DND-41 (cell line): ENCODE measurements at regions not wholly inside any gene's neighbourhood (a gene's known extent, or its start where the extent isn't known, plus 50 kb on each side); places are given as distances from the start of the nearest gene placed in this dataset.

ENCODE experiments used
- ATAC-seq: fragments of 200-7000 bp; cut with Tn5 transposase; 3 replicates; pipeline ENCODE4 v1.9.1; 2021; ENCODE audit warnings: low read depth; ENCODE audit not compliant: insufficient read depth
- DNase-seq: peaks from one replicate; pipeline ENCODE4 v3.0.0-alpha.2; 2020
- H2AFZ ChIP-seq: 2 replicates; pipeline ENCODE4 v1.6.0; 2012; ENCODE audit warnings: low read depth, low read length
- H3K27ac ChIP-seq: 2 replicates; pipeline ENCODE4 v1.5.1; 2012; ENCODE audit warnings: low read length, inconsistent platforms
- H3K27me3 ChIP-seq: fragments of 200-600 bp; sonication (generic); 2 replicates; pipeline ENCODE4 v1.6.0; 2012; ENCODE audit warnings: low read length, mild to moderate bottlenecking, inconsistent platforms; ENCODE audit not compliant: insufficient read depth, poor library complexity
- H3K36me3 ChIP-seq: 2 replicates; pipeline ENCODE4 v1.5.1; 2012; ENCODE audit warnings: low read length, inconsistent platforms; ENCODE audit not compliant: insufficient read depth
- H3K4me1 ChIP-seq: 2 replicates; pipeline ENCODE4 v1.5.1; 2012; ENCODE audit warnings: mild to moderate bottlenecking, low read length; ENCODE audit not compliant: insufficient read depth
- H3K4me2 ChIP-seq: 2 replicates; pipeline ENCODE4 v1.6.0; 2012; ENCODE audit warnings: mild to moderate bottlenecking, moderate library complexity, low read length, inconsistent platforms; ENCODE audit not compliant: insufficient read depth
- H3K4me3 ChIP-seq, 2 experiments: fragments of 200-600 bp in 1 of 2; shearing (Covaris generic) in 1 of 2; 2 replicates each; pipeline ENCODE4 v1.5.1; 2012 to 2016; ENCODE audit warnings: inconsistent platforms in 2 of 2, low read length in 2 of 2, mild to moderate bottlenecking in 2 of 2, low read depth in 1 of 2, moderate library complexity in 1 of 2
- H3K79me2 ChIP-seq: 2 replicates; pipeline ENCODE4 v1.6.0; 2012; ENCODE audit warnings: low read length, inconsistent platforms; ENCODE audit not compliant: insufficient read depth
- H3K9ac ChIP-seq: 2 replicates; pipeline ENCODE4 v1.6.0; 2012; ENCODE audit warnings: low read depth, mild to moderate bottlenecking, inconsistent platforms, low read length, moderate library complexity
- H3K9me3 ChIP-seq: 2 replicates; pipeline ENCODE4 v1.5.1; 2012; ENCODE audit warnings: low read length, moderate library complexity, mild to moderate bottlenecking, inconsistent platforms; ENCODE audit not compliant: insufficient read depth, severe bottlenecking
- H4K20me1 ChIP-seq: 2 replicates; pipeline ENCODE4 v1.6.0; 2012; ENCODE audit warnings: low read length; ENCODE audit not compliant: insufficient read depth
- CTCF ChIP-seq: IDR thresholded peaks from 2 replicates; pipeline ENCODE4 v1.5.1; 2012; ENCODE audit warnings: borderline replicate concordance, low read length, moderate library complexity, mild to moderate bottlenecking; ENCODE audit not compliant: poor library complexity, severe bottlenecking; ENCODE audit errors: extremely low read depth
- EZH2 ChIP-seq: IDR thresholded peaks from 3 replicates; pipeline ENCODE4 v1.6.1; 2012; ENCODE audit warnings: borderline replicate concordance, low read depth, mild to moderate bottlenecking, moderate library complexity, low read length, inconsistent platforms; ENCODE audit not compliant: severe bottlenecking

GRCh38 chrX:13200398-13200797 is 119.5 kb downstream of the ATXN3L start:
- H3K9ac ChIP-seq, result no peak overlapping the region
- no peaks in the 10 kb centered on the region for H3K27me3 ChIP-seq
- peaks cover 10% of the 10 kb centered on the region for H3K4me1 ChIP-seq
- no peak overlapping the region for H3K27ac ChIP-seq
- H3K79me2 ChIP-seq, result no peaks in the 10 kb centered on the region
- DNase-seq (no peak), ATAC-seq (no peak)
- no peaks in the 10 kb centered on the region for H3K36me3 ChIP-seq
- H4K20me1 ChIP-seq, result no peaks in the 10 kb centered on the region
- H3K9me3 ChIP-seq, result no peaks in the 10 kb centered on the region
- H2AFZ ChIP-seq, result no peak overlapping the region
- TF ChIP-seq CTCF (no peak), EZH2 (no peak)
- H3K4me3 ChIP-seq, result no peak overlapping the region
- no peak overlapping the region for H3K4me2 ChIP-seq

GRCh38 chrX:13198762-13199064 is 121.1 kb downstream of the ATXN3L start:
- no peak overlapping the region for H3K27ac ChIP-seq
- no peak for ATAC-seq
- no peak overlapping the region for H3K4me2 ChIP-seq
- DNase-seq, result no peak
- TF ChIP-seq CTCF, result no peak
- TF ChIP-seq EZH2, result no peak
- no peak overlapping the region for H3K4me3 ChIP-seq
- H3K36me3 ChIP-seq, result no peaks in the 10 kb centered on the region
- no peak overlapping the region for H3K9ac ChIP-seq
- no peaks in the 10 kb centered on the region for H3K79me2 ChIP-seq
- no peaks in the 10 kb centered on the region for H3K9me3 ChIP-seq
- H2AFZ ChIP-seq, result no peak overlapping the region
- no peaks in the 10 kb centered on the region for H4K20me1 ChIP-seq
- no peaks in the 10 kb centered on the region for H3K27me3 ChIP-seq
- peaks cover 24% of the 10 kb centered on the region for H3K4me1 ChIP-seq

- Histone ChIP-seq H3K4me3 (no peak overlapping the region), H3K27me3 (no peaks in the 10 kb centered on the region)
Observed at GRCh38 chrX:13198056-13198761, 121.6 kb downstream of the ATXN3L start.

More at GRCh38 chrX:13198056-13198761, 121.6 kb downstream of the ATXN3L start:
- no peak overlapping the region for H3K9ac ChIP-seq
- no peaks in the 10 kb centered on the region for H3K79me2 ChIP-seq
- no peak overlapping the region; the same call in 1 of the 2 replicates for H2AFZ ChIP-seq
- no peak overlapping the region for H3K27ac ChIP-seq
- H3K36me3 ChIP-seq, result no peaks in the 10 kb centered on the region
- ATAC-seq (peak; percentile 33; the same call in 1 of the 3 replicates), DNase-seq (no peak)
- H4K20me1 ChIP-seq, result no peaks in the 10 kb centered on the region
- peaks cover 27% of the 10 kb centered on the region for H3K4me1 ChIP-seq
- TF ChIP-seq EZH2 (no peak), CTCF (no peak)
- no peak overlapping the region for H3K4me2 ChIP-seq
- no peaks in the 10 kb centered on the region for H3K9me3 ChIP-seq
